ENCODE measurements at regions not wholly inside any gene's neighbourhood (a gene's known extent, or its start where the extent isn't known, plus 50 kb on each side); places are given as distances from the start of the nearest gene placed in this dataset.

DNA sequence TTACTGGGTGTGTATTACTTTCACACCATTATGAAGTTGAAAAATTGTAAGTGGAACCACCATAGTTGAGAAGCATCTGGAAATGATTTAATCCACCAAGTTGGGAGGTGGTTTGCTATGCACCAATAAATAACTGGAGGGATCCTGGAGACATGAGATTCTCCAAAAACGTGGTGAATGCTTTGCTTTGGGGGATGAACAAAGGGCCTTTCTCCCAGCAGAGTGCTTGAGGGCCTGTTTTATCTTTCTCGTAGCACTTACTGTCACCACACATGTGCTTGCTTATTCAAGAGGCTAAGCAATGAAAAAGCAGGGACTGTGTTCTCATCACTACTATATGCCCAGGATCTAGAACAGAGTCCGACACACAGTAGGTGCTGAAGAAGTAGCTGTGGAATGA lies 371.1 kb downstream of the DHX35 start:
- no peak for DNase-seq

DNA sequence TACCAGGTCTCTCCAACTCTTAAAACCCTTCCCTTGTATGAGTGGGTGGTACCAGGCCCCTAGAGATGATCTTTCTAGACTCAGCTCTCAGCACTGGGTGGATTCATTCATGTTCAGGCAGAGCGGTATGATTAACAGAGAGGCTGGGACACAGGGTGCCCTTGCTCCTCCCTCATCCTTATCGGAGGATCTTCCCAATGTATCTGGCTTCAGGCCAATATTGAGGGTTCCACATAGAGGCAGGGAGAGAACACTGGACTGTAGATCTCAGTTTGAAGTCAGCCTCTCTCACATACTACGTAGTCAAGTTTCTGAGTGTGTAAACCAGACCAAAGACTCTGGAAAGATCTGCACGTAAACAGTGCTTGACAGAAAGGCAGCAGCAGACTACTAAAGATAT lies 366.2 kb downstream of the DHX35 start:
- DNase-seq = no peak

DNA sequence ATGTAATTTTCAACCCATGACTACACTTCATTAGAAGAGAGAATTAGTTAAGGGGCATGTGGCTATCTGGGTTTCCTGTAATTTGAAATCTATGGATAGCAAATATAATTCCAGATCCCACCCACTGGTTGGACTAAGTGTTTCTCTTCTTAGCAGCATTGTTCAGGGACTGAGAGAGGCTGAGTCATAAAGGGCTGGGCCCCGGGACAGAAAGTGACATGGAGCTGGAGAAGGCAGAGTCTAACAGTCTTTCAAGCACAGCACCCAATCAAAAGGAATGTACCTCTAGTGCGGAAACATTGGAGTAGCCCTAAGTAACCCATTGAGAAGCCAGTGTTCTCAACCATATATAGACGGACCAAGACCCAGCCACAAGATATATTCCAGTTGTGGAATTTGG lies 363.9 kb downstream of the DHX35 start:
- DNase-seq = no peak

DNA sequence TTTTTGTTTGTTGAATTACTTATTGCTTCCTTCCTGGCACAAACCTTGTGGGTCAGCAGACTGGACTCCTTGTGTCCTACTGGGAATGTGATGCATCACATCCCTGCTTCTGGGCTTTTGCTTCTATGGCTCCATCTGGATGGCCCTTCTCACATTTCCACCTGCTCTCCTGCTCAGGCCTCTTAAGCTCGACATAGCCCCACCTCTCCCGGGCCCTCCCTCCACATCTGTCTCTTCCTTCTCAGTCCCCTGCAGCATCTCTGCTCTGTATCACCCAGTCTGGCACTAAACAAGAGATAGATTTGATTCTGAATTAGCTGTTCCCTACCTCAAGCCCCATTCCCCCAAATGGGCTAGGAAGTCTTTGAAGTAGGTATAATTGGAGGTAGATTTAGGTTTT lies 356.8 kb downstream of the DHX35 start:
- no peak for DNase-seq

DNA sequence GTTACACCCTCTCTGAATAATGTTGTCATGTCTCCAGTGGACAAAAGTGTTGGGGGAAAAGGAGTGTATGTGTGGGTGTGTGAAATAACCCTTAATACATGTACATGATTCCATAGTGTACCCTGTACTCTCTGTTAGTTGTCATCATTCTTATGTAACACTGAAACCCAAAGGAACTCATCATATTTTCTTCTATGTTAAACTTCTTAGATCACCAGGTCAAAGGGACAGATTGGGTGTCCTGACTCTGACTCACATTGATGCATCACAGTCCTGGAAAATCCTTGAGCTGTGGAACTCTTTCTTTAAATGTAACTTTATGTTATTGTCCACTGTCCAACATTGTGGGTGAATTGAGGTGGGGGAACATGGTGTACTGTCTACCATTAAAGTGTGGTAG lies 350.5 kb downstream of the DHX35 start:
- DNase-seq = no peak

DNA sequence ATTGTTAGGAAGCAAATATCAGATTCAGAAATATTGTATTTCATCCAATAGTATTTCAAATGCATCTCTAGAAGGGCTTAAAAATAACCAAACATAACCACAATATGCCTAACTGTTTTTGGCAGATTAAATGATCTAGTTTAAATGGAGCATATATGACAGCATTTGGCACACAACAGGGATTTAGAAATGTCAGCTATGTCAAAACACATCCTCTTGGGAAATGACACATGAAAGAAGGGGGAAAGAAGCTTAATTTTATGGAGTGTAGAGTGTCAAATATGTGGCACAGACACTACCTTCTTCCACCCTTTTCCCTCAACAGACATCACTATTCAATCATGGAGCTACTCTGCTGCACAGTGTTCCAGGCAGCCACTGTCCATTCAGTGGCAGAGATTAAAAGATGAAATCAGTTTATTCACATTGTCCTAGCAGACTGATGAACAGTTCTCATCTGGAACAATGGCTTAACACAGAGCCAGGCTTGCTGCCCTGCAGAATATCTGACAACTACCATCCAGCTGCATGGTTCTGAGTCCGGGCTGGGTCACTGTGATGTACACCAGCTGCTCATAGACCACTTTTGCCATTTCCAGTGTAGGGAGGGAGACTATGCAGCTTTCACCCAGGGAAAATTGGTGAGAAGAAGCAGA lies 349.8 kb downstream of the DHX35 start:
- no peak for DNase-seq

DNA sequence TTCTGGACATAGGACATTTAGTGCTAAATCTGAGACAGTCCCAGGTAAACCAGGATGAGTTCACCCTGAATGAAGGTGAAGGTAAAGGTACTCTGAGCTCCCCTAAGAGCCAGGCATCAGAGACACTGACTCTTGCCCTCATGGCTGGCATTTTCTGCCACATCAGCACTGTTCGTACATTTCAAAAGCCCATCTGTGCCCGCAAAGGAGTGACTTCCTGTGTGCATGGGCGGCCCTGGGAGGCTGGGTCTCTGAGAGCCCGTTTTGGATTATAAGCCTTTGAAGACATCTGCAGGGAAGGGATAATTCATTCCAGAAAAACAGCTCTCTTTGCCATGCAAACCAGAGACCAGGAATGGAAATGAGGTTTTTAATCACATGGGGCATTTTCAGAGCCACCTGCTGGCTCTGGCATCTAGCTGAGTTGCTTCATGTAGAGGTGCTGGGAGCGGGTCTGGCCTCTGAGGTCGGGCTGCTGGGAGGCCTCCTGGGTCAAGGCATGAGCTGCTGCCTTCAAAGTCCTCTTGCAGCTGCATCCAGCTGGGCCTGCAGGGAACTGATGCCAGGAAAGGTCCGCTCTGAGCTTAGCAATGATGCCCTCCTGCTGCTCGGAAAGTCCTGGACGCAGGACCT lies 348.3 kb downstream of the DHX35 start:
- no peak for DNase-seq

DNA sequence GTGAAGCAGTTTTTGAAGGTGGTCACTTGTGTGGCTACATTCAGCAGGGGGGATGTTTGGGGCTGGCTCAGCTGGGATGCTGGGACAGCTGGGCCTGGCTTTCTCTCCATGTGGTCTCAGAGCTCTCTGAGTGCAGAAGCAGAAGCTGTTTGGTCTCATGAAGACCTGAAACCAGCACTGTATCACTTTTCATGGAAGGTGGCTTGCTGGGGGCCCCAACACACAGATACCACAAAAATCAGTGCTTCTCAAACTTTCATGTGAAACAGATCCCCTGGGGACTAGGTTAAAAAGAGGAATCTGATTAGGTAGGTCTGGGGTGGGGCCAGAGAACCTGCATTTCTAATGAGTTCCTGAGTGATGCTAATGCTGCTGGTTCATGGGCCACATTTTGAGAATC lies 347.3 kb downstream of the DHX35 start:
- DNase-seq = no peak

DNA sequence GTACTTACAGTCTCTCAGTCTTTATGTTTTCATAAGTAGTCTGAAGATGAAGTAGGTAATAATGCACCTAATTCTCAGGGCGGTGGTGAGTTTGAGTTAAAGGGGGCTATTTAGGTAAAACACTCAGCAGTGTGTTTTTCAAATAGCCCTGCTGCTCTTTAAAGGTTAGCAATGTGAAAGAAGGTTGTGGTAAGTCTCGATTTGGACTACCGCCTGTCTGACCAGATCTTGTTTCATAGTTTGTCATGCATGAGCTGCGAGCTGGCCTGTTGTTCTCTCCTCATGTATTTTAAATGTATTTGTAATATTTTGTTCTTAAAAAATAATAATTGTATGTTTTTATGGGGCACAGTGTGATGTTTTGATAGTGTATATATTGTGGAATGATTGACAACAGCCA lies 340.2 kb downstream of the DHX35 start:
- DNase-seq = no peak

DNA sequence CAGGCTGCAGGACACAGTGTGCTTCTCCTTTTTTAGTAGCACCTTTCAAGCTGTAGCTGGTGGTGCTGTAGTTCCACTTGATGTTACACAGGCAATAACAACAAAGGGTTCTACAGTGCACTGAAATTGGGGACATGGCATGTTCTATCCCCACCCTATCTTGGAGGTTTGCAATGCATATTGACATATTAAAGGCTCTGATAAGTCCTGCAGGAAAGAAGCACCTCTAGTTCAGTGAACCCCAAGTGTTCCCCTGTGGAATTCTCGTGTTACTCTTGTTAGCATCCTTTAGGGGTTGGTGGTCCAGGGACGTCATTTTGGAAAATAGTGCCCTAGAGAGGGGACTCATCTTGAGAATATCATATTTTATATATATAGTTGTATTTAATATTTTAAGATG lies 337.6 kb downstream of the DHX35 start:
- no peak for DNase-seq

DNA sequence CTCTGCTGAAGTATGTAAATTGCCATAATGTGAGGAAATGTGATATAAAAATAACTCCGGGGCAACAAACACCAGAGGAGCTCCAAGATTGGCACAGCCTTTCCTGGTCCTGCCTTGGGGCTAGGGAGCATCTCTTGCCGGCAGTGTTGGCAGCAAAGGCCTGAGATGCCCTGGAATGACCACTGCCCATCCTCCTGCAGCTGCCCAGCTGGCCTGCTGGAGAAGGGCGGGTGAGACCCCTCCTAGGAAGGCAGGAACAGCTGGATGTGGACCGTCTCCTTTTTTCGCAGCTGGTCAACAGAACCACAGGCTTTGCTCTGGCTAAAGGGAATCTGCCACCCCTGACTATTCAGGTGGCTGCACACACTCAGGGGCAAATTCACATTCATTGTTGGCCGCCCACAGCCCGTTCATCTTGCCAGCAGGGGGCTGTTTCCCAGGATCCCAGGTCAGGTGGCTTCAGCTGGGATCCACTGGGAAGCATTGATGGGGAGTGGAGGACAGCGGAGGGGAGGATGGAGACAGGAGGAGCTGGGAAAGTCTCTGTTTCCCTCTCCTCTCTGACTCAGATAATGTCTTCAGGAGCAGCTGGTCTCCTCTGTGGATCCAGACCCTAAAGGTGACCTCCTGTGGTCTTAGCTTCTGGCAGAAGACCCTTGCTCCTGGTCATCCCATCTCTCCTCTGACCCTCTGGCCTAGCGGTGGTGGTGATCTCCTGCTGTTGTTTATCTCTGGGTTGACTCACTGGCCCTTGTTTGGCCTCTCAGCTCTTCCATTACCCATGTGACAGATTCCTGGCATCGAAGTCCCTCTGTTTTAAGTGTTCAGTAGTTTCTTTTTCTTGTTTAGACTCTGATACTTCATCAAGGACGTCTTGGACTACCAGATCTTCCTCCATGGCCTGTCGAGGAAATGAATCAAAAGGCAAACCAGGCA lies 336.7 kb downstream of the DHX35 start:
- no peak for DNase-seq

DNA sequence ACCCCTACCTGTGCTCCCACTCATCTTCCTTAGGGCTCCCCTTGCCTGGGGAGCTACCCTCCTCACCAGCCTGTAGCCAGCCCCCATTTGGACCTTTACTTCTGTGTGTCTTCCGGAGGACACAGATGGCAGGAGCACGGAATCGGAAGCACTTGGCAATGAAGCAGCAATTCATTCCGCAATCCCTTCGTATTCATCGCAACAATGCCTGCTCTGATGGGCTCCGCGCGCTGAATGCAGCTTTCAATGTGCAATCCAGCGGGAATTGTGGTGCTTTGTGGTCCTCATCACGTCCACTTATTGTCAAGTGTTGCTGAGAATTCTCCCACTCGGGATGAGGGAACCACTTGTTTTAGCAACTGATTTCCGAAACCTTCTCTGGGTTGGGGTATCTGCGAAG lies 336.0 kb downstream of the DHX35 start:
- DNase-seq = no peak

DNA sequence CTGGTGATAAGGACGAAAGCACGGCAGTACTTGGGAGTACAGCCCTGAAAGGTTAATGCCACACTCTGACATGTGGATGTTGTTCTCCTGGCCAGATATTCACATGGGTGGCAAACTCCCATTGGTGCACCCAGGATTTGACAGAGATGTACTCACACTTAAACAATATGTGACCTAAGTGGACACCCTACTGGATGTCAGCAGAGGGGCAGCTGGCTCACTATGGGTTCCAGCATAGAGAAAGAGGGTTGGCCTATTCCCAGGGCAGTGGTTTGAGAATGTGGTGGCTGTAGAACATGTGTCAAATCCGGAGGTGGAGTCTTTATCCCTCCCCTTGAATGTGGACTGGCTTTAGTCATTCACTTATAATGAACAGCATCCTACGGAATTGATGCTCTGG lies 333.2 kb downstream of the DHX35 start:
- DNase-seq = no peak

DNA sequence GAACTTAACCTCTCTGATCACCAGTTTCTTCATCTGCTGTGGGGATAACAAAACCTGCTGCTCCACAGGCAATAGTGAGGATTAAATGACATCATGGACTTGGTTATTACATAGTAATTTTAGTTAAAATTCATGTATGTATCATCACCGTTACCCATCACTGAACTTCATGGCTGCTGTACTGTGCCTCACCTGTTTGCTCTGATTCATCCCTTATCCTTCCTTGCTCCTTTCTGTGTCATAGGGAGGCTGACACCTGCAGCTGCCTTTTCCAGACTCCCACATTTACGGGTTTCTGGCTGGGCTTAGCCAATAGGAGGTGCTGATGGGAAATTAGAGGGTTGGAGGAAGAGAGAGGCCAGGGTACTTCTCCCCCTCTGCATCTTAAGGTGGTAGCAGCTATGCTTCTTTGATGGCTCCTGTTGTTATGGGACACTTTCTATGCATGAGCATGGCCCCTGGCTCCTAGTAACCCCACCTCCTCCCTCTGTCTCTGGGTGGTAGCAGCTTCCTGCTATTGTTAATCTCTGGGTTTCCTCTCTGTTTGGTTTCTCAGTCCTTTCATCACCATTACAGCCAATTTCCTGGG lies 332.1 kb downstream of the DHX35 start:
- DNase-seq = no peak

DNA sequence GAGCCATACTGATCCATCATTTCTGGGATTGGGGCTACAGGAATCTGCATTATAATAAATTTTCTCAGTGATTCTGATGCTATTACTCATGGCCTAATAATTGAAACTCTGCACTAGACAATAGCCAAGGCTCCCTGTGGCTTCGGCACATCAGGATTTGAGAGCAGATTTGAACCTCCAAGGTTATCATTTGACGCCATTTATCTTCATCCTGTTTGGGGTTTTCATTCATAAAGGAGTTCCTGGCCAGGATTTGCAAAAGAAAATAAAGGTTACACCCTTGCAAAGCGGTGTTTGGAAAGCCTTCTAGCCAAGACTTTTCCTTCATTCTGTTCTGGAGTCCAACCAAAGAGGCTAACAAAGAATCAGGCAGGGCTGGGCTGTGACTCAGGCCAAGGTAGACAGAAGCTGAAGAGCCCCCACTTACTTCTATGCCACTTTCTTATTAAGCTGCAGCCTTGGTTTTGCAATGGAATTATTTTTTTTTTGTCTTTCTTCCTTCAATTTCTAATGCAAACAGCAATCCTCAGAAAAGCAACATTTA lies 330.1 kb downstream of the DHX35 start:
- DNase-seq = no peak

DNA sequence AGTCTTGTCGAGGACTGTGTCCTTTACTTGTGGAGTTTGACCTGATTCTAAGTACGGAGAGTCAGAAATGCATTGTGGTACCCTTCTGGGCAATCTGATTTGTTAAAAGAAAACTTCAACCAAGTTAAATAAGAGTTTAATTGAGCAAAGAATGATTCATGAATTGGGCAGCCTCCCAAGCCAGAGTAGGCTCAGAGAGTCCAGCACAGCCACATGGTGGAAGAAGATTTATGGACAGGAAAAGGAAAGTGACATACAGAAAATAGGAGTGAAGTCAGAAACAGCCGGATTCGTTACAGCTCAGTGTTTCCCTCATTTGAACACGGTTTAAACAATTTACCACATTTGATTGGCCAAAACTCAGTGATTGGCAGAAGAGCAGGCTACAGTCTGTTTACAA lies 329.2 kb downstream of the DHX35 start:
- no peak for DNase-seq

DNA sequence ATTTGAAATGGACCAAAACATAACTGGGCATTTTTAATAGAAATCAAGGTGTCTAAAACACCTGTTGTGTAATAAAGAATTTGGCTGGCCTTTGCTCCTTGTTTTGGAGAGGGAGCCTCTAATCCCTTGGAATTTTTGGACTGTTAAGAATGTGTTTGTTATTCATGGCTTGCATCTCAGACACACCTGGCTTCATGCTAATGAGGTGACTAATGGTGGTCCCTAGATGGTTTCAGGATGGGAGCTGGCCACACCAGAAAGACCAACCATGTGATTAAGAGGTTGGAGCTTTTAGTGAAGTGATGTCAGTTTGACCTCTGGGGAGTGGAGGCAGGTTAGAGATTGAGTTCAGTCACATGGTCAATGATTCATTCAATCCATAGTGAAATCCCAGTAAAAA lies 328.4 kb downstream of the DHX35 start:
- DNase-seq = no peak

DNA sequence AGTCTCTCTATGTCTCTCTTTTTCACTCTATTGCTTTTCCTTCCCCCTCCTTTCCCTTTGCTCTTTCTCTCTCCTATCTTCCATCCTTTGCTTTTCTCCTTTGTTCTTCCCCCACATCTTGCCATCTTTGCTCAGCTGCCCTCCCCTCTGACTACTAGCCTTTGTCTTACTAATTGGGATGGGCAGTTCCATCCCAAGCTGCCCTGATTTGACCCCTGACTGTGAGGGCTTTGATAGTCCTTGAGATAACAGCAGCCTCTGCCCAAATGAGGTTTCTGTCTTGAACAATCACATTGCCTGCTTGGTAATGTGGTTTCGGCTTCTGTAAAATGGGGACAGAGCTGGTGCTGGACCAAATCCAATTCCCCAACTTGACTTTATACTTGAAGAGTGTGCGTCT lies 327.7 kb downstream of the DHX35 start:
- no peak for DNase-seq

DNA sequence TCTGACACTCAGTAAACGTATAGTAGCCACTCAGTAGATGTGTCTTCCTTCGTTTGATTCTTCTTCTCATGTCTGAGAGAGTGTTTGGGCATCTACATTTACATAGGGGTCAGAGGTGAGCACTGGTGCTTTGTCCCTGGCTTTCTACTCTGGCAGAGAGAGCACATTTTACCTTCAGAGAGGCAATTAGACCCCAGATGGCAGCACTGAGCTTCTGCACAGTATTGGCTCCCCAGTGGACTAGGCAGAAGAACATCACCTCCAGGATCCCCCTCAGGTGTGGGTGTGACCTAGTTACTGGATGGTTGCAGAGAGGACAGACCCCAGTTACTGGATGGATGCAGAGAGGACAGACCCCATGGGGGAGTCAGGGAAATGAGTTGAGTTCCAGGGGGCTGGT lies 327.2 kb downstream of the DHX35 start:
- peak; percentile 10 for DNase-seq

DNA sequence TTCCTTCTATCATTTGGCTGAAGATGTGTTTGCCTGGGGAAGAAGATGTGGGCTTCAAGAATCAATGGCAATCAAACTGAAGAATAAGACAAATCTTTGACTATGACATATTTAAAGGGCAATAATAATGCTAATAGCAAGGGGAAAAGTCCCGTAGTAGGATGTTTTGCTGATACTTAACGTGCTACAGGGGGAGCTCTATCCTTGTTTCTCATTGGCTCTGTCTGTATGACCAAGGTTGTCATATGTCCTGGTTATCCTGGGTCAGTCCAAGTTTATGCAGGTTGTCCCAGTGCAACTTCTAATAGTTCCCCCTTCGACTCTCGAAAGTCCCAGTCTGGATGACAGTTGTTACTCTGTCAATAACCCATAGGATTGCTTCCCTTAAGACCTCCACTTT lies 321.3 kb downstream of the DHX35 start:
- DNase-seq = no peak

DNA sequence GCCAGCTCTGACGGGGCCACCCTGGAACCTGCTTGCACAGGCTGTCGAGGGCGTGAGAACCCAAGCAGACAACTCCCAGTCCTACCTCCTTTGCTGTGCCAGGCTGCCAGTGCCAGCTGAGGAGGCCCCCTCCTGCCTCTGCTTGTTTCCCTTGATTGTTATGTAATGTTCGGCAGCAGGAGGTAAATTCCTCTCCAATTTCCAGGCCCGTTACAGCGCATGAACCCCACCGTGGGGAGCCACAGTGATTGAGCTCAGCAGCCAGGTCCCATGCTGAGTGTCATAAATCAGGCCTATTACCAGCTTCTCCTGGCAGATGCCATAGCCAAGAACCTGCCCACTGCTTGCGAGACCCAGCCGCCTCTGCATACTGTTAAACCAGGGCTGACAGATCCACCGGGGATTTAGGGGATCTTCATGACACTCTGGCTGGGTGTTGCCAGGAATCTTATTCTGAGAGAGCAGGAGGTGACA lies 320.5 kb downstream of the DHX35 start:
- no peak for DNase-seq

DNA sequence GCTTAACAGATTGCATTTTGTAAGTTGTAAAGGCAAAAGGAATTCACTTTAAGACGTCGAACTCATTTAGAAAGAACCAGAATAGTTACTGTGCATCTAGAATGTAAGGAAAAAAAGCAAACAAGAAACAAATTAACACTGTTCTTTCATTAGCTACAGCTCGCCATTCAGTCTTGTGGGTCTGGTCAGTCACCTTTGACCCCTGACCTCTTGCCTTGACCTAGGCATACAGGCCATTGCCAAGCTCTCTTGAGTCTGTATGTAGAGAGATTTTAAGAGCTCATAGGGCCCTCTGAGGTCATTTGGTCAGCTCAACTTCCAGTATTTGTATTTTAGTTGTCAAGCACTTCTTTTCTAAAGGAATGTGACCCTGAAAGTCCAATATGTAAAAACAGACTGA lies 318.7 kb downstream of the DHX35 start:
- no peak for DNase-seq

DNA sequence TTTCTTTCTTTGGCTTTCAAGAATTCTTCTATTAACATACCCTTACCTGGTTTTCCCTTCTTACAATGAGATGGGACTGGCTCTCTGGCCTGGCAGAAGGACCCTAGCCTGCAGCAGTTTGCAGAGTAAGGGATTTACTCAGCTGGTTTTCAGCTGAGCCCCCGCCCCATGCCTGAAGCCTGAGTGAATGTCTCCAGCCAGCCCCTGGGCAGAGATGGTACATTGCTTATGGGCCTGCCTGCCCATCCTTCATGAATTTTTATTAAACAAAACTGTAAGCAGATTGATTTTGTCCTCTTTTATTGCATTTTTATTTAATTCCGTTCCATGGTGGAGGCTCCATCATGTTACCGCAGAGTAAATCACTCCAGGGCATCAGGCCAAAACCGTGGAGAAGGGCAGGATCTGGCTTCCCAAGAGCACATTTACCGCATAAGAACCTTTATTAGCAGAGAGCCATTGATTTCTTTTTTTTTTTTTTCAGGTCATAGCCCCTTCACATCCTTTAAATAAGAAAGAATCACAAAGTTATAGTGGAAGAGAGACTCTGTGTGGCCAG lies 316.2 kb downstream of the DHX35 start:
- no peak for DNase-seq
